ENCODE measurements at regions not wholly inside any gene's neighbourhood (a gene's known extent, or its start where the extent isn't known, plus 50 kb on each side); places are given as distances from the start of the nearest gene placed in this dataset.
"Not testable (repeated sequence)": the region's sequence is repeated elsewhere in the genome, so short reads cannot be mapped to it uniquely, and the experiment has no call there.

GRCh38 chr15:34528055-34528754 lies 55.2 kb downstream of the GOLGA8B start:
- H3K27ac ChIP-seq (ENCODE audit: low read depth in 1 of 3, low read length in 2 of 3); FAIRE-seq; H3K4me3 ChIP-seq (ENCODE audit: low read depth in 1 of 3, low read length in 3 of 3); H3K4me1 ChIP-seq (ENCODE audit: control insufficient read depth in 3 of 3, insufficient read depth in 2 of 3, low read depth in 1 of 3, low read length in 2 of 3); H3K9me3 ChIP-seq (ENCODE audit: control insufficient read depth in 2 of 2, insufficient read depth in 1 of 2, low read depth in 1 of 2, low read length in 1 of 2); DNase-seq; H3K27me3 ChIP-seq (ENCODE audit: control insufficient read depth in 3 of 3, insufficient read depth in 3 of 3, low read length in 3 of 3); H3K36me3 ChIP-seq (ENCODE audit: control insufficient read depth in 3 of 3, insufficient read depth in 2 of 3, low read depth in 1 of 3, low read length in 3 of 3): not testable (repeated sequence)
- no CpG with 5 or more reads among the region's 20 CpGs for WGBS, 3 donors

- H3K36me3 ChIP-seq (ENCODE audit: control insufficient read depth in 3 of 3, insufficient read depth in 2 of 3, low read depth in 1 of 3, low read length in 3 of 3); H3K9me3 ChIP-seq (ENCODE audit: control insufficient read depth in 2 of 2, insufficient read depth in 1 of 2, low read depth in 1 of 2, low read length in 1 of 2); H3K27ac ChIP-seq (ENCODE audit: low read depth in 1 of 3, low read length in 2 of 3); H3K27me3 ChIP-seq (ENCODE audit: control insufficient read depth in 3 of 3, insufficient read depth in 3 of 3, low read length in 3 of 3); DNase-seq; FAIRE-seq; H3K4me1 ChIP-seq (ENCODE audit: control insufficient read depth in 3 of 3, insufficient read depth in 2 of 3, low read depth in 1 of 3, low read length in 2 of 3); H3K4me3 ChIP-seq (ENCODE audit: low read depth in 1 of 3, low read length in 3 of 3): not testable (repeated sequence)
- 92% methylated on average over 2 of the region's 13 CpGs; no CpG with 5 or more reads in 2 of the 3 donors for WGBS, 3 donors
These were observed 55.8 kb downstream of the GOLGA8B start for GRCh38 chr15:34527641-34528040.

DNA sequence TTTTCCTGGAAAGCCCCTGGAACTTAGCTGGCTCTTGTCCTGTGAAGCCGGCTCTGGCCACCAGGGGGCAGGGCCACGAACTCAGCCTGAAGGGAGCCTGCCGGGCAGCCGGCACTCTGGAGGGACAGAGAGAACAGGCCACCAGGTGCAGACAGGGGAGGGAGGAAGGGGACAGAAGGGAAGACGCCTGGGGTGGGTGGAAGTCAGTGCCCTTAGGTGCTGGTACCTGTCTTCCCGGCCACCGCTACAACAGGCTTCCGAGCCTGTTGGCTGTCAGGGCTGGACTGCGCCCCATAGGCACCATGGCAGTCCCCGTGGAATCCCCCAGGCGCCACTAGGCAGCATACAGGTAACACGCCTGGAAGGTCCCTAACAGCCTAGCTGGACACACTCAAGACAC lies 59.6 kb downstream of the GOLGA8B start:
- not testable (repeated sequence) for H3K9me3 ChIP-seq (ENCODE audit: control insufficient read depth in 2 of 2, insufficient read depth in 1 of 2, low read depth in 1 of 2, low read length in 1 of 2); DNase-seq; H3K27ac ChIP-seq (ENCODE audit: low read depth in 1 of 3, low read length in 2 of 3); FAIRE-seq; H3K36me3 ChIP-seq (ENCODE audit: control insufficient read depth in 3 of 3, insufficient read depth in 2 of 3, low read depth in 1 of 3, low read length in 3 of 3); H3K4me3 ChIP-seq (ENCODE audit: low read depth in 1 of 3, low read length in 3 of 3); H3K27me3 ChIP-seq (ENCODE audit: control insufficient read depth in 3 of 3, insufficient read depth in 3 of 3, low read length in 3 of 3); H3K4me1 ChIP-seq (ENCODE audit: control insufficient read depth in 3 of 3, insufficient read depth in 2 of 3, low read depth in 1 of 3, low read length in 2 of 3)
- WGBS, 3 donors: 0 to 85% (median 40%) methylated on average over 1 to 4 of the region's 12 CpGs

GRCh38 chr15:34522601-34523000 lies 60.9 kb downstream of the GOLGA8B start:
- H3K4me1 ChIP-seq (ENCODE audit: control insufficient read depth in 3 of 3, insufficient read depth in 2 of 3, low read depth in 1 of 3, low read length in 2 of 3); DNase-seq; H3K36me3 ChIP-seq (ENCODE audit: control insufficient read depth in 3 of 3, insufficient read depth in 2 of 3, low read depth in 1 of 3, low read length in 3 of 3); H3K27ac ChIP-seq (ENCODE audit: low read depth in 1 of 3, low read length in 2 of 3); H3K9me3 ChIP-seq (ENCODE audit: control insufficient read depth in 2 of 2, insufficient read depth in 1 of 2, low read depth in 1 of 2, low read length in 1 of 2); H3K4me3 ChIP-seq (ENCODE audit: low read depth in 1 of 3, low read length in 3 of 3); H3K27me3 ChIP-seq (ENCODE audit: control insufficient read depth in 3 of 3, insufficient read depth in 3 of 3, low read length in 3 of 3); FAIRE-seq: not testable (repeated sequence)
- 72 to 79% (median 75%) methylated on average over 6 to 8 of the region's 12 CpGs for WGBS, 3 donors

DNA sequence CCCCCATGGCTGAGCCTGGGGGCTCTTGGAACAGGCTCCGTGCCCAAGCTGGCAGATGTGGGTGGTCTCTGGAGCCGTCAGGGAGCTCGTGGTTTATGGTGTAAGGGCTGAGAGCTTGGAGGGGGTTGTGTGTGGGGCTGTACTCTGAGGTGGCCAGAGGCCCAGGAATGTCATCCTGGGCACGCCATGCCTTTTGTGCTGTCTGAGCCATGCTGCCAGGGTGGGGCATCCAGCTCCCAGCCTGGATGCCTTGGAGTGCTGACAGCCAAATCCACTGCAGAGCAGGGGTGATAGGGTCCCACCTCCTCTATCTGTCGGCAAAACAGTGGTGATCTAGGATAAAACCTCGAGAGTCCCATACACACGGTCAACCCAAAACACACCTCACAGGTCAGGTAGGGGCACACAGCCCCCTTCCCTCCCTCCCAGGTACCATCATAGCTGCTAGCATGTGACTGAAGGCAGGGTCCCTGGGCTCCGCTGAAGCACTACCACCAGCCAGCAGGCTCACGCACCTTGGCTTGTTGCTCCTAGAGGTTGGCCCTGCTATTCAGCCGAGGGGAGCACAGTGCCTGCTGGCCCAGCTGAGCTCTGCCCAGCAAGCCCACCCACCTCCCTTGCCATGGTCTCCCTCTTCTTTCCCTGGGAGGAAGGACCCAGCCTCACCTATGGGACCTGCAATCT lies 61.5 kb downstream of the GOLGA8B start:
- H3K9me3 ChIP-seq (ENCODE audit: control insufficient read depth in 2 of 2, insufficient read depth in 1 of 2, low read depth in 1 of 2, low read length in 1 of 2); DNase-seq; H3K36me3 ChIP-seq (ENCODE audit: control insufficient read depth in 3 of 3, insufficient read depth in 2 of 3, low read depth in 1 of 3, low read length in 3 of 3); FAIRE-seq; H3K27me3 ChIP-seq (ENCODE audit: control insufficient read depth in 3 of 3, insufficient read depth in 3 of 3, low read length in 3 of 3); H3K4me3 ChIP-seq (ENCODE audit: low read depth in 1 of 3, low read length in 3 of 3); H3K27ac ChIP-seq (ENCODE audit: low read depth in 1 of 3, low read length in 2 of 3); H3K4me1 ChIP-seq (ENCODE audit: control insufficient read depth in 3 of 3, insufficient read depth in 2 of 3, low read depth in 1 of 3, low read length in 2 of 3): not testable (repeated sequence)
- WGBS, 3 donors: 61 to 81% (median 64%) methylated on average over 4 to 9 of the region's 10 CpGs

GRCh38 chr15:34520566-34520965 lies 62.9 kb downstream of the GOLGA8B start:
- H3K27ac ChIP-seq (ENCODE audit: low read depth in 1 of 3, low read length in 2 of 3): no peak overlapping the region
- H3K4me1 ChIP-seq (ENCODE audit: control insufficient read depth in 3 of 3, insufficient read depth in 2 of 3, low read depth in 1 of 3, low read length in 2 of 3): no peaks in the 10 kb centered on the region
- no peak overlapping the region for H3K4me3 ChIP-seq (ENCODE audit: low read depth in 1 of 3, low read length in 3 of 3)
- DNase-seq (no peak), FAIRE-seq (no peak)
- H3K27me3 ChIP-seq (ENCODE audit: control insufficient read depth in 3 of 3, insufficient read depth in 3 of 3, low read length in 3 of 3): peaks cover 0 to 9% (median 0%) of the 10 kb centered on the region in 3 donors
- WGBS, 3 donors: 71 to 79% (median 72%) methylated on average over 10 to 11 of the region's 11 CpGs
- no peaks in the 10 kb centered on the region for H3K36me3 ChIP-seq (ENCODE audit: control insufficient read depth in 3 of 3, insufficient read depth in 2 of 3, low read depth in 1 of 3, low read length in 3 of 3)
- no peaks in the 10 kb centered on the region for H3K9me3 ChIP-seq (ENCODE audit: control insufficient read depth in 2 of 2, insufficient read depth in 1 of 2, low read depth in 1 of 2, low read length in 1 of 2)

- FAIRE-seq: not testable (repeated sequence)
These were observed 63.4 kb downstream of the GOLGA8B start for GRCh38 chr15:34520010-34520409.

GRCh38 chr15:34514251-34514670 lies 69.2 kb downstream of the GOLGA8B start:
- Histone ChIP-seq H3K4me3 (ENCODE audit: low read depth in 1 of 3, low read length in 3 of 3) (peak overlapping the region in 2 of 3 donors; percentile 50 to 58), H3K36me3 (ENCODE audit: control insufficient read depth in 3 of 3, insufficient read depth in 2 of 3, low read depth in 1 of 3, low read length in 3 of 3) (no peaks in the 10 kb centered on the region), H3K4me1 (ENCODE audit: control insufficient read depth in 3 of 3, insufficient read depth in 2 of 3, low read depth in 1 of 3, low read length in 2 of 3) (no peaks in the 10 kb centered on the region), H3K27ac (ENCODE audit: low read depth in 1 of 3, low read length in 2 of 3) (no peak overlapping the region), H3K27me3 (ENCODE audit: control insufficient read depth in 3 of 3, insufficient read depth in 3 of 3, low read length in 3 of 3) (peaks cover 0 to 47% (median 0%) of the 10 kb centered on the region in 3 donors), H3K9me3 (ENCODE audit: control insufficient read depth in 2 of 2, insufficient read depth in 1 of 2, low read depth in 1 of 2, low read length in 1 of 2) (no peaks in the 10 kb centered on the region)
- FAIRE-seq: no peak
- 1 to 2% (median 1%) methylated on average over 35 to 39 of the region's 39 CpGs for WGBS, 3 donors
- DNase-seq: peak in 1 of 2 donors; percentile 4

More at GRCh38 chr15:34520010-34520409, 63.4 kb downstream of the GOLGA8B start:
- not testable (repeated sequence) for DNase-seq; H3K27ac ChIP-seq (ENCODE audit: low read depth in 1 of 3, low read length in 2 of 3); H3K4me1 ChIP-seq (ENCODE audit: control insufficient read depth in 3 of 3, insufficient read depth in 2 of 3, low read depth in 1 of 3, low read length in 2 of 3); H3K36me3 ChIP-seq (ENCODE audit: control insufficient read depth in 3 of 3, insufficient read depth in 2 of 3, low read depth in 1 of 3, low read length in 3 of 3); H3K9me3 ChIP-seq (ENCODE audit: control insufficient read depth in 2 of 2, insufficient read depth in 1 of 2, low read depth in 1 of 2, low read length in 1 of 2); H3K4me3 ChIP-seq (ENCODE audit: low read depth in 1 of 3, low read length in 3 of 3)
- WGBS, 3 donors: 82 to 85% (median 85%) methylated on average over 7 of the region's 7 CpGs
- H3K27me3 ChIP-seq (ENCODE audit: control insufficient read depth in 3 of 3, insufficient read depth in 3 of 3, low read length in 3 of 3): peaks cover 0 to 15% (median 0%) of the 10 kb centered on the region in 3 donors
